HL-60 (cell line): ENCODE measurements at regions not wholly inside any gene's neighbourhood (a gene's known extent, or its start where the extent isn't known, plus 50 kb on each side); places are given as distances from the start of the nearest gene placed in this dataset.
A peak's percentile ranks its signal among the peaks of the same experiment; 100 is the strongest.
"Not testable (repeated sequence)": the region's sequence is repeated elsewhere in the genome, so short reads cannot be mapped to it uniquely, and the experiment has no call there.

Source experiments
- DNase-seq, 2 experiments: peaks; one replicate each; pipeline ENCODE4 v3.0.0-alpha.2; 2010 to 2020; ENCODE audit warnings: low read depth in 1 of 2, low spot score in 1 of 2
- H3K27ac ChIP-seq: fragments of 250-450 bp; sonication (Bioruptor Pico); replicated peaks from 2 replicates; pipeline ENCODE4 v1.5.1; 2020; ENCODE audit warnings: mild to moderate bottlenecking, moderate library complexity
- H3K27me3 ChIP-seq: fragments of 250-450 bp; sonication (Bioruptor Pico); 2 replicates; pipeline ENCODE4 v1.5.1; 2021; ENCODE audit warnings: mild to moderate bottlenecking, moderate library complexity; ENCODE audit not compliant: insufficient read depth, poor library complexity, severe bottlenecking
- H3K4me3 ChIP-seq: replicated peaks from 2 replicates; pipeline ENCODE4 v1.5.1; 2011; ENCODE audit warnings: mild to moderate bottlenecking, control low read depth, low read length; ENCODE audit not compliant: insufficient read depth
- CTCF ChIP-seq: IDR thresholded peaks from one replicate; pipeline ENCODE4 v1.5.1; 2011; ENCODE audit warnings: low read length, control low read depth, inconsistent platforms; ENCODE audit not compliant: insufficient read depth
- GABPA ChIP-seq: IDR thresholded peaks from 2 replicates; pipeline ENCODE4 v1.6.1; 2012; ENCODE audit warnings: low read depth
- POLR2AphosphoS5 ChIP-seq: IDR thresholded peaks from 2 replicates; pipeline ENCODE4 v1.6.1; 2012; ENCODE audit warnings: low read depth
- REST ChIP-seq: IDR thresholded peaks from 2 replicates; pipeline ENCODE4 v1.6.1; 2012; ENCODE audit warnings: low read depth; ENCODE audit not compliant: insufficient replicate concordance
- SPI1 ChIP-seq: IDR thresholded peaks from 2 replicates; pipeline ENCODE4 v1.6.1; 2012; ENCODE audit warnings: low read depth, mild to moderate bottlenecking, borderline replicate concordance

GRCh38 chrY:12365311-12365910 lies 335.6 kb upstream of the USP9Y start:
- Histone ChIP-seq H3K4me3 (no peak overlapping the region), H3K27me3 (no peaks in the 10 kb centered on the region), H3K27ac (no peak overlapping the region)
- TF ChIP-seq SPI1 = no peak
- TF ChIP-seq POLR2AphosphoS5 = no peak
- TF ChIP-seq REST = no peak
- no peak for TF ChIP-seq CTCF
- no peak for TF ChIP-seq GABPA
- no peak for DNase-seq

GRCh38 chrY:12374588-12374987 lies 326.4 kb upstream of the USP9Y start:
- not testable (repeated sequence) for H3K4me3 ChIP-seq, H3K27me3 ChIP-seq, DNase-seq, H3K27ac ChIP-seq

- H3K27me3 ChIP-seq, H3K27ac ChIP-seq, H3K4me3 ChIP-seq: not testable (repeated sequence)
- peak; percentile 3 to 8 for DNase-seq
Observed at GRCh38 chrY:12391655-12392559, 309.1 kb upstream of the USP9Y start.

- Histone ChIP-seq H3K27me3 (no peaks in the 10 kb centered on the region), H3K27ac (no peak overlapping the region), H3K4me3 (no peak overlapping the region)
- no peak for DNase-seq
- TF ChIP-seq POLR2AphosphoS5 (no peak), SPI1 (no peak), CTCF (no peak), REST (no peak), GABPA (no peak)
Observed at GRCh38 chrY:12393190-12393589, 307.8 kb upstream of the USP9Y start.

GRCh38 chrY:12395381-12396120 lies 305.5 kb upstream of the USP9Y start:
- not testable (repeated sequence) for H3K27me3 ChIP-seq, H3K4me3 ChIP-seq, H3K27ac ChIP-seq, DNase-seq
